PC-3 (cell line): ENCODE measurements at regions not wholly inside any gene's neighbourhood (a gene's known extent, or its start where the extent isn't known, plus 50 kb on each side); places are given as distances from the start of the nearest gene placed in this dataset.

Experiments used
- EZH2phosphoT487 ChIP-seq: fragments of 300-600 bp; sonication (generic); IDR thresholded peaks from 2 replicates; pipeline ENCODE4 v1.6.1; 2018; ENCODE audit warnings: mild to moderate bottlenecking, antibody characterized with exemption, low read length, borderline replicate concordance
- TF ChIP-seq, protein P1 (sequence below): fragments of 300-600 bp; sonication (generic); conservative IDR thresholded peaks from 2 replicates; pipeline ENCODE4 v1.5.1; 2017; ENCODE audit warnings: antibody characterized with exemption, low read depth, mild to moderate bottlenecking, low read length

DNA sequence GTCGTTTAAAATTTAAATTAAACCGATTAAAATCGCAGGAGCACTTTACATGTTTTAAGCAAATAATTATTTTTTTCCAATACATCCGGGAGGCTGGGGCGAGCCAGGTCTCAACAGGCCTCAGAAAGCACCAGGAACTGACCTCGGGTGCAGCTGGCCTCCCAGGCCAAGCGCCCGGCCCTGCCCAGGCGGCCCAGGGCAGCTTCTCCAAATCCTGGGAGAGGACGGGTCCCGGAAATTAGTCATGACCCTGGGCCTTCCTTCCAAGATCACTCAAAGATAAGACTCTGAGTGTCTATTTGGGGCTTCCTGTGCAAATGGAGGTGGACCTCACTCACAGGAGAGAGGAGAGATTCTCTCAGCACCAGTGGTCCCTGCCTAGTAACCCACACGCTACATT, 177.1 kb downstream of the BCL11B start:
- TF ChIP-seq, protein P1, sequence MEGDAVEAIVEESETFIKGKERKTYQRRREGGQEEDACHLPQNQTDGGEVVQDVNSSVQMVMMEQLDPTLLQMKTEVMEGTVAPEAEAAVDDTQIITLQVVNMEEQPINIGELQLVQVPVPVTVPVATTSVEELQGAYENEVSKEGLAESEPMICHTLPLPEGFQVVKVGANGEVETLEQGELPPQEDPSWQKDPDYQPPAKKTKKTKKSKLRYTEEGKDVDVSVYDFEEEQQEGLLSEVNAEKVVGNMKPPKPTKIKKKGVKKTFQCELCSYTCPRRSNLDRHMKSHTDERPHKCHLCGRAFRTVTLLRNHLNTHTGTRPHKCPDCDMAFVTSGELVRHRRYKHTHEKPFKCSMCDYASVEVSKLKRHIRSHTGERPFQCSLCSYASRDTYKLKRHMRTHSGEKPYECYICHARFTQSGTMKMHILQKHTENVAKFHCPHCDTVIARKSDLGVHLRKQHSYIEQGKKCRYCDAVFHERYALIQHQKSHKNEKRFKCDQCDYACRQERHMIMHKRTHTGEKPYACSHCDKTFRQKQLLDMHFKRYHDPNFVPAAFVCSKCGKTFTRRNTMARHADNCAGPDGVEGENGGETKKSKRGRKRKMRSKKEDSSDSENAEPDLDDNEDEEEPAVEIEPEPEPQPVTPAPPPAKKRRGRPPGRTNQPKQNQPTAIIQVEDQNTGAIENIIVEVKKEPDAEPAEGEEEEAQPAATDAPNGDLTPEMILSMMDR = no peak
- no peak for TF ChIP-seq EZH2phosphoT487
